H9 (cell line): ENCODE measurements at regions not wholly inside any gene's neighbourhood (a gene's known extent, or its start where the extent isn't known, plus 50 kb on each side); places are given as distances from the start of the nearest gene placed in this dataset.
A peak's percentile ranks its signal among the peaks of the same experiment; 100 is the strongest.

Source experiments
- DNase-seq: peaks from one replicate; pipeline ENCODE4 v3.0.0-alpha.2; 2017
- H2AFZ ChIP-seq: one replicate; pipeline ENCODE4 v1.6.1; 2013; ENCODE audit warnings: mild to moderate bottlenecking, low read length, control low read depth, moderate library complexity
- H2AK5ac ChIP-seq: 2 replicates; pipeline ENCODE4 v1.6.1; 2013; ENCODE audit warnings: low read length, control low read depth, mixed read lengths; ENCODE audit not compliant: insufficient read length
- H2BK120ac ChIP-seq: one replicate; pipeline ENCODE4 v1.6.1; 2013; ENCODE audit warnings: low read depth, mild to moderate bottlenecking, low read length, control low read depth, inconsistent platforms; ENCODE audit not compliant: poor library complexity, severe bottlenecking
- H2BK12ac ChIP-seq: 2 replicates; pipeline ENCODE4 v1.6.1; 2013; ENCODE audit warnings: low read length, control low read depth, mixed read lengths, low read depth; ENCODE audit not compliant: insufficient read length
- H2BK15ac ChIP-seq: 2 replicates; pipeline ENCODE4 v1.6.1; 2013; ENCODE audit warnings: low read depth, low read length, control low read depth
- H2BK20ac ChIP-seq: one replicate; pipeline ENCODE4 v1.6.1; 2013; ENCODE audit warnings: low read depth, mild to moderate bottlenecking, low read length, control low read depth, inconsistent platforms; ENCODE audit not compliant: poor library complexity, severe bottlenecking
- H2BK5ac ChIP-seq: 2 replicates; pipeline ENCODE4 v1.6.1; 2013; ENCODE audit warnings: low read length, control low read depth, mixed read lengths; ENCODE audit not compliant: insufficient read length
- H3K14ac ChIP-seq: 2 replicates; pipeline ENCODE4 v1.6.1; 2013; ENCODE audit warnings: low read length, control low read depth; ENCODE audit not compliant: insufficient read depth
- H3K18ac ChIP-seq: 2 replicates; pipeline ENCODE4 v1.6.1; 2013; ENCODE audit warnings: low read depth, mild to moderate bottlenecking, mixed read lengths, low read length, control low read depth; ENCODE audit not compliant: insufficient read length
- H3K23ac ChIP-seq: 2 replicates; pipeline ENCODE4 v1.6.1; 2013; ENCODE audit warnings: low read length, control low read depth, mixed read lengths, low read depth; ENCODE audit not compliant: insufficient read length
- H3K23me2 ChIP-seq: 2 replicates; pipeline ENCODE4 v1.6.1; 2013; ENCODE audit warnings: low read depth, mild to moderate bottlenecking, mixed read lengths, low read length, control low read depth; ENCODE audit not compliant: insufficient read length, poor library complexity, severe bottlenecking
- H3K27ac ChIP-seq: 2 replicates; pipeline ENCODE4 v1.5.1; 2013; ENCODE audit warnings: low read length, control low read depth, mixed read lengths, low read depth; ENCODE audit not compliant: insufficient read length
- H3K27me3 ChIP-seq: 2 replicates; pipeline ENCODE4 v1.6.1; 2013; ENCODE audit warnings: low read length, control low read depth, inconsistent platforms; ENCODE audit not compliant: insufficient read depth
- H3K4ac ChIP-seq: 2 replicates; pipeline ENCODE4 v1.6.1; 2013; ENCODE audit warnings: low read depth, mild to moderate bottlenecking, control low read depth, inconsistent platforms, low read length, moderate library complexity
- H3K4me1 ChIP-seq: 2 replicates; pipeline ENCODE4 v1.6.1; 2013; ENCODE audit warnings: low read length, control low read depth, inconsistent platforms; ENCODE audit not compliant: insufficient read depth
- H3K4me2 ChIP-seq: 2 replicates; pipeline ENCODE4 v1.6.1; 2013; ENCODE audit warnings: low read length, control low read depth, mixed read lengths; ENCODE audit not compliant: insufficient read length, insufficient read depth
- H3K56ac ChIP-seq: 2 replicates; pipeline ENCODE4 v1.6.1; 2013; ENCODE audit warnings: low read depth, mild to moderate bottlenecking, mixed read lengths, low read length, control low read depth; ENCODE audit not compliant: insufficient read length
- H3K79me1 ChIP-seq: 2 replicates; pipeline ENCODE4 v1.6.1; 2013; ENCODE audit warnings: low read depth, mild to moderate bottlenecking, moderate library complexity, low read length, control low read depth, inconsistent platforms; ENCODE audit not compliant: insufficient read depth, poor library complexity, severe bottlenecking
- H3K79me2 ChIP-seq: 2 replicates; pipeline ENCODE4 v1.6.1; 2013; ENCODE audit warnings: low read length, control low read depth, inconsistent platforms; ENCODE audit not compliant: insufficient read depth
- H3K9ac ChIP-seq: 2 replicates; pipeline ENCODE4 v1.6.1; 2013; ENCODE audit warnings: low read length, control low read depth, mixed read lengths; ENCODE audit not compliant: insufficient read length; ENCODE audit errors: extremely low read depth
- H3K9me3 ChIP-seq: one replicate; pipeline ENCODE4 v1.6.1; 2013; ENCODE audit warnings: low read depth, low read length, inconsistent platforms; ENCODE audit not compliant: control insufficient read depth
- H3T11ph ChIP-seq: one replicate; pipeline ENCODE4 v1.6.1; 2013; ENCODE audit warnings: mild to moderate bottlenecking, low read length, control low read depth, inconsistent platforms
- H4K20me1 ChIP-seq: one replicate; pipeline ENCODE4 v1.6.1; 2013; ENCODE audit not compliant: control insufficient read depth, insufficient read length, insufficient read depth
- H4K5ac ChIP-seq: 2 replicates; pipeline ENCODE4 v1.6.1; 2013; ENCODE audit warnings: low read depth, mild to moderate bottlenecking, mixed read lengths, low read length, control low read depth; ENCODE audit not compliant: insufficient read length
- H4K8ac ChIP-seq: replicated peaks from 2 replicates; pipeline ENCODE4 v1.6.1; 2013; ENCODE audit warnings: low read length, control low read depth, mixed read lengths, low read depth; ENCODE audit not compliant: insufficient read length
- H4K91ac ChIP-seq: 2 replicates; pipeline ENCODE4 v1.6.1; 2013; ENCODE audit warnings: low read depth, mild to moderate bottlenecking, moderate library complexity, mixed read lengths, low read length, control low read depth; ENCODE audit not compliant: insufficient read length
- H3K27ac Mint-ChIP-seq, 3 experiments: 2 replicates in 2 of 3; 3 replicates in 1 of 3; pipeline ENCODE4 v1.8.0; 2020 to 2021; ENCODE audit warnings: mixed read lengths in 3 of 3, mild to moderate bottlenecking in 1 of 3, moderate library complexity in 1 of 3
- H3K27me3 Mint-ChIP-seq: 2 replicates; pipeline ENCODE4 v1.8.0; 2021; ENCODE audit warnings: low read depth, mild to moderate bottlenecking, moderate library complexity, mixed read lengths
- H3K36me3 Mint-ChIP-seq, 3 experiments: 2 replicates in 2 of 3; 3 replicates in 1 of 3; pipeline ENCODE4 v1.8.0; 2020 to 2021; ENCODE audit warnings: low read depth in 3 of 3, mixed read lengths in 3 of 3; ENCODE audit not compliant: insufficient read depth in 1 of 3
- H3K4me1 Mint-ChIP-seq, 2 experiments: 2 replicates each; pipeline ENCODE4 v1.8.0; 2020; ENCODE audit warnings: mixed read lengths in 2 of 2
- H3K4me3 Mint-ChIP-seq, 2 experiments: 2 replicates in 1 of 2; 3 replicates in 1 of 2; pipeline ENCODE4 v1.8.0; 2020 to 2021; ENCODE audit warnings: mild to moderate bottlenecking in 2 of 2, mixed read lengths in 2 of 2, moderate library complexity in 1 of 2
- H3K9me3 Mint-ChIP-seq, 2 experiments: 2 replicates in 1 of 2; 3 replicates in 1 of 2; pipeline ENCODE4 v1.8.0; 2020; ENCODE audit warnings: mild to moderate bottlenecking in 2 of 2, mixed read lengths in 2 of 2, moderate library complexity in 1 of 2
- WGBS: extraction: QIAGEN DNeasy Blood & Tissue Kit; methylation state at CpG from one replicate; pipeline ENCODE4 v1.1.7; 2013; ENCODE audit warnings: missing lambda C conversion rate, low lambda C conversion rate, mixed read lengths; ENCODE audit not compliant: insufficient read length; ENCODE audit errors: extremely low coverage; 5-methylcytosine and 5-hydroxymethylcytosine counted together
- TF ChIP-seq, protein P1 (sequence below): fragments of 200-600 bp; sonication (generic); conservative IDR thresholded peaks from 3 replicates; pipeline ENCODE4 v1.8.0; 2021; ENCODE audit warnings: antibody characterized with exemption, mild to moderate bottlenecking

DNA sequence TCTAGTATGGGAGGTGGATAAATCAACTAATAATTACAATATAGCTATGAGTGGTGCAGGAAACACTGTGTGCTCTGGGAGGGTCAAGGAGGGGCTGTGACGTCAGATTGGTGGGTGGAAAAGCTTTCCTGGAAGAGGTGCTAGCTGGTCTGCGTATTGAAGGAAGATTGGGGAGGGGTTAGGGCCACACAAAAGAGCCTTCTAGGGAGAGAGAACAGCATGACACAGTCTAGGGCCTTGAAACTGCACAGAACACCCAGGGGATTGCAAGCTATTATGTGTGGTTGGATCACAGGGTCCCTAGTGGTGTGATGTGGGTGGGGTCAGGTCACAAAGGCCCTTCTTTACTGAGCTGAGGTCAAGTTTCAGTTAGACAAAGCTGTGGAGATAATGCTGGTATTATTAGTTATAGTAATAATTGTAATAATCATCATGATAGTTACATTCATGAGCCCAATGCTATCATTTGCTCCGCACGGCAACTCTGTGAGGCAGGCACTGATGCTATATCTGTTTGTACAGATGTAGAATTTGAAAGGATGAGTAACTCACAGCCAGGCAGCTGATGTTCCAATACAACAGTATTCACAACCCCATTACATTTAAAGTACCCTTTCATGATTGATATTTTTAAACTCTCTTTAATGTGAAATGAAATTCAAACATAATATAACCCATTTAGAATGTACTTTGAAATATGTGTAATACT lies 197.4 kb upstream of the IL12B start:
- H3K9me3 ChIP-seq, result no peaks in the 10 kb centered on the region
- no peak overlapping the region for H4K91ac ChIP-seq
- Mint-ChIP-seq H3K36me3 (no peaks in the 10 kb centered on the region), H3K27ac (0 out of 7 replicates have a peak overlapping the region, but pooled peaks of 1 of the 3 experiments have one; percentile 17), H3K27me3 (no peaks in the 10 kb centered on the region), H3K4me3 (no peak overlapping the region), H3K4me1 (peaks cover 3 to 11% of the 10 kb centered on the region in 2 experiments), H3K9me3 (peaks cover 0 to 2% of the 10 kb centered on the region in 2 experiments; a peak in 2 of 5 replicates)
- H2AK5ac ChIP-seq, result no peak overlapping the region
- H3K4me2 ChIP-seq, result no peak overlapping the region
- no peak overlapping the region for H3K23ac ChIP-seq
- no peaks in the 10 kb centered on the region for H3K79me1 ChIP-seq
- TF ChIP-seq, protein P1, sequence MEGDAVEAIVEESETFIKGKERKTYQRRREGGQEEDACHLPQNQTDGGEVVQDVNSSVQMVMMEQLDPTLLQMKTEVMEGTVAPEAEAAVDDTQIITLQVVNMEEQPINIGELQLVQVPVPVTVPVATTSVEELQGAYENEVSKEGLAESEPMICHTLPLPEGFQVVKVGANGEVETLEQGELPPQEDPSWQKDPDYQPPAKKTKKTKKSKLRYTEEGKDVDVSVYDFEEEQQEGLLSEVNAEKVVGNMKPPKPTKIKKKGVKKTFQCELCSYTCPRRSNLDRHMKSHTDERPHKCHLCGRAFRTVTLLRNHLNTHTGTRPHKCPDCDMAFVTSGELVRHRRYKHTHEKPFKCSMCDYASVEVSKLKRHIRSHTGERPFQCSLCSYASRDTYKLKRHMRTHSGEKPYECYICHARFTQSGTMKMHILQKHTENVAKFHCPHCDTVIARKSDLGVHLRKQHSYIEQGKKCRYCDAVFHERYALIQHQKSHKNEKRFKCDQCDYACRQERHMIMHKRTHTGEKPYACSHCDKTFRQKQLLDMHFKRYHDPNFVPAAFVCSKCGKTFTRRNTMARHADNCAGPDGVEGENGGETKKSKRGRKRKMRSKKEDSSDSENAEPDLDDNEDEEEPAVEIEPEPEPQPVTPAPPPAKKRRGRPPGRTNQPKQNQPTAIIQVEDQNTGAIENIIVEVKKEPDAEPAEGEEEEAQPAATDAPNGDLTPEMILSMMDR, result no peak
- no peak overlapping the region for H4K5ac ChIP-seq
- H3K18ac ChIP-seq, result no peak overlapping the region
- no peak for DNase-seq
- H3K4ac ChIP-seq, result no peak overlapping the region
- H4K8ac ChIP-seq, result no peak overlapping the region
- H3K79me2 ChIP-seq, result no peaks in the 10 kb centered on the region
- H3K27ac ChIP-seq, result no peak overlapping the region
- H2BK12ac ChIP-seq, result no peak overlapping the region
- no peak overlapping the region for H2BK120ac ChIP-seq
- no peak overlapping the region for H2BK15ac ChIP-seq
- no peak overlapping the region for H3T11ph ChIP-seq
- H3K56ac ChIP-seq, result no peak overlapping the region
- H4K20me1 ChIP-seq, result no peaks in the 10 kb centered on the region
- H3K4me1 ChIP-seq, result no peaks in the 10 kb centered on the region
- H2BK5ac ChIP-seq, result no peak overlapping the region
- no peaks in the 10 kb centered on the region for H3K27me3 ChIP-seq
- H2BK20ac ChIP-seq, result no peak overlapping the region
- H2AFZ ChIP-seq, result no peak overlapping the region
- H3K23me2 ChIP-seq, result no peaks in the 10 kb centered on the region
- H3K9ac ChIP-seq, result no peak overlapping the region
- WGBS, result no CpG with 5 or more reads among the region's 4 CpGs
- H3K14ac ChIP-seq, result no peak overlapping the region
